NCI-H1092 treated with DMSO at 0.1 percent for 48 hours (cell line): ENCODE measurements at regions not wholly inside any gene's neighbourhood (a gene's known extent, or its start where the extent isn't known, plus 50 kb on each side); places are given as distances from the start of the nearest gene placed in this dataset.

Source experiments
- DNase-seq: peaks from one replicate; lab custom pipeline; 2025; lab: John Stamatoyannopoulos, UW

DNA sequence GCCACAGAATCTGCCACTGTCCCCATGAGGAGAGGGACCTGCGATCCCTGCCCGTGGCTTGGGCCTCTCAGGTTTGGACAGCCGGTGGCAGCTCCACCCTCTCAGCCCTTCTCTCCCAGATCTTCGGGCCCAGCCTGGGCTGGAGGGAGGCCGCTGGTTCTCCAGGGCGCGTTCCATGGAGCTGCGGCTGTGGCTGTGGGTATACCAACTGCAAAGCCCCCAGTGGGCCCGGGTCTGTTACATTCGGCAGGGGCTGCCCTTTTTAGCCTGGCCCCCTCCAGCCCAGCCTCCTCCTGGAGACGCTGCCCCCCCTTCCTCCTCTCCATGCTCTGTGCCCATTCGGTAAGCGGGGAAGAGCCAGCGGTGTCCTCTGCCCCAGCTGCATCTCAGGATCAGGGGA lies 64.7 kb upstream of the ZNF469 start:
- no peak for DNase-seq

DNA sequence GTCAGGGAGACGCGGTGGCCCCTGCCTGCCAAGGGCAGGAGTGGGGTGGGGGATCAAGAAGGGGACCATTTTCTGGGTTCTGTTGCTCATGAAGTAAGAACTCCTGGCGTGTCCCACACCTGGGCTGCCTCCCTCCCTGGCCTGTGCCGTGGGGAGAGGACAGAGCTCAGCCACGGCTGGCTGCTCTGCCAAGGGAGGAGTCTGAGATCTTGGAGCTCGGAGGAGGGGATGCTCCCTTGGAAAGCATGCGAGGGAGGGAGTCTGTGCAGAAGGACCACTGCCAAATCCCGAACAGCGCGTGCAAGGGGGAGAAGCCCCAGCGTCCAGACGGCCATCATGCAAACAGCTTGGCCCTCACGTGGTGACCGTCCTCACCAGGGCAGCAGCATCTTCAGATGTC lies 64.2 kb upstream of the ZNF469 start:
- no peak for DNase-seq

DNA sequence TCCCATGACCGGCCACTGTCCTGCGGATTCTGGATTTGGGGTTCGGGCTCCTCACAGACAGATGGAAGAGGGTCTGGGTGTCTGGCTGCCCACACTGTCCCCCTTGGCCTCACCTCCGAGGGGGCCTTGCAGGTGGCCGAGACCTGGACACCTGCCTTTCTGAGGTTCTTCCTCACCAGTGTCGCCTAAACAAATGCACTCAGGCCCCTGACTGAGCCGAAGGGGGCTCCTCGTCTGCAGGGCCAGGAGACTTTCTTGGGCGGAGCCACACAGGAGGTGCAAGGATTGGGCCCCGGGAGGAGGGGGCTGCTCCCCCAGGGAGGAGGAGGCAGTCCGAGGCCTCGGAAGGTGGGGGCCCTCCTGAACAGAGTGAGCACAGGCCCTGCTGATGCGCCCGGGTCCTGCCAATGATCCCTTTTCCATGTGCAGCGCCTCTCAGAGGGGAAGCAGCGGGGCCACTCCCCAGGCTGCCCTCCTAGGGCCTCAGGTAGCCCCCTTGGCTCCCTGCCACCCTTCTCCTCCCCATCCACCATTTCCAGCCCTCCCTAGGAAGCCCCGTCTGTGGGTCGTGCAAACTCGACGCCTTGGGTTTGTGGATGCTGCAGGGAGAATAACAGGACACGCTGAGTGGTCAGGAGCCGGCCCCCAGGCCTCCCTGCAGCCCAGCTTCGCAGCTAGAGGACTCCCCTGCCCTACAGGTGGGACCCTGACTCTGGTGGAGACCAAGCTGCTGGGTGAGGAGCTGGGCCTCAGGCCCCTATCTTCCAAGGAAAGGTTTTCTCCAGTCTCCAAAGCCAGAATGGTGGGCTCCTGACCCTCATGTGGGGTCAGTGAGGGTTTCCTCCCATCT lies 63.4 kb upstream of the ZNF469 start:
- DNase-seq: no peak

DNA sequence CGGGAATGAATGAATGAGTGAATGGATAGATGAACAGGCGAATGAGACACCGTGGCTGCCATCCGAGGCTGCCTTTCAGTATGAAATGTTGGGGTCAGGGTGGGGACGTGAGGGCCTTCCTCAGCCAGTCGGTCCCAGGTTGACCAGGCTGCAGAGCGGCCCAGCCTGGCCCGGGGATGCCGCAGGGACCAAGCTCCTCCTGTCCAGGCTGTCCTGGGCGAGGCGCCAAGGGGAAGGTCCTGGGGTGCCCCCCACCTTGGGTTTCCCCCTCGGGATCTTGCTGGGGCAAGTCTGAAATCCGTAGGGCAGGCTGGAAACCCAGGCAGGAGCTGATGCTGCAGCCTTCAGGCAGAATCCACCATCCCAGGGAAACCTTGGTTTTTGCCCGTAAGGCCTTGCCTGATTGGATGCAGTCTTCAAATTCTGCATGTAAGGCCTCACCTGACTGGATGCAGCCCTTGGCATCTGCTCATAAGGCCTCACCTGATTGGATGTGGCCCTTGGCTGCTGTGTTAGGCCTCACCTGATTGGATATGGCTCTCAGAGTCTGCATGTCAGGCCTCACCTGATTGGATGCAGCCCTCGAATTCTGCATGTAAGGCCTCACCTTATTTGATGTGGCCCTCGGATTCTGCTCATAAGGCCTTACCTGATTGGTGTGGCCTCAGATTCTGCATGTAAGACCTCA lies 61.7 kb upstream of the ZNF469 start:
- no peak for DNase-seq

DNA sequence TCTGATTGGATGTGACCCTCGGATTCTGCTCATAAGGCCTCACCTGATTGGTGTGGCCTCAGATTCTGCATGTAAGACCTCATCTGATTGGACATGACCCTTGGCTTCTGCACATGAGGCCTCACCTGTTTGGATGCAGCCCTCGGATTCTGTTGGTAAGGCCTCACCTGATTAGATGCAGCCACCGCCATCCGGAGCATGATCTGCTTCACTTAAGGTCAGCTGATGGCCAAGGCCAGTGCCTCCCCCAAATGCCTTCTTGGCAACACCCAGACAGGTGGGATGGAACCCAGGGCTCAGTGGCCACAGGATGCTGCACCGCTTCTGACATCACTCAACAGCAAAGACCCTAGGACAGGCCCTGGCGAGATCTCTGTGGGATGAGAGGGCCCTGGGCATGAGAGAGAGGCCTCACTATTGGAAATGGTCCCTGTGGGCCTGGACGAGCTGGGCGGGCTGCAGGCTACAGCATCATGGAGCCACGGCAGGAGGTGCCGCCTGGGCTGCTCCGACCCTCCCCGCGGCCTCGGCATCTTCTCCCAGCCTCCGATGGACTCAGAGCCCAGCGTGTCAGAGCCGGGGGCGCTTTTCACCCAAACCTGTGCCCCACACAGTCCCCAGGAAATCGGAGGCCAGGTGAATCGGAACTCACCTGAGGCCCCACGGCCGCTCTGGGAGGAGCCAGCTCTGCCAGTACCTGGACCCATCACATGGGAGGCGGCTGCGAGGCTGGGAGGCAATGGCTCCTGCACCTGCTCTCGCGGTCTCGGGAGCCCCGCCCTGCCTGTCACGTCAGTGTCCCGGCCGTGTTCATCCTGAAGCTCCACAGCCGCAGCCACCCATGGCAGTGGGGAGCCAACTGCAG lies 60.9 kb upstream of the ZNF469 start:
- no peak for DNase-seq

DNA sequence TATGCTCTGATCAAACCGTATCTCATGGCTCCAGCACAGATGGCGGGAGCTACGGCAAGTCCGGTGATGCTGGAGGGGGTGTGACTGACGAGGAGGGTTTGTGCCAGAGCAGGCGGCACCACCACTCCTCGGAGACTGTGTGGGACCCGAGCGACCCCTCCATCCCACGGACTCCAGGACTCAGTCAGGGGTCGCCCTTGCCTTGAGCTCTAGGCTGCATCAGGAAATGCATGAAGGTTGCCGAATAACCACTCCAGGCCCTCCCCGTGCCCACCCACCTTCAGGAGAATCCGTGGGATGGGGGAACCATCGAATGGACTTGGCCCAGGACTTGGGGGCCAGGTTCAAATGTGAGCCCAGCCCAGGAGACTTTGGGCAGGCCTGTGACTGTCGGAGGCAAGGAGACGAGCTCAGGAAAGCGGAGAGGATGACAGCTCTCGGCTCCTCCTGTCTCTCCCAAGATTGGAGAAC lies 60.2 kb upstream of the ZNF469 start:
- DNase-seq: no peak

DNA sequence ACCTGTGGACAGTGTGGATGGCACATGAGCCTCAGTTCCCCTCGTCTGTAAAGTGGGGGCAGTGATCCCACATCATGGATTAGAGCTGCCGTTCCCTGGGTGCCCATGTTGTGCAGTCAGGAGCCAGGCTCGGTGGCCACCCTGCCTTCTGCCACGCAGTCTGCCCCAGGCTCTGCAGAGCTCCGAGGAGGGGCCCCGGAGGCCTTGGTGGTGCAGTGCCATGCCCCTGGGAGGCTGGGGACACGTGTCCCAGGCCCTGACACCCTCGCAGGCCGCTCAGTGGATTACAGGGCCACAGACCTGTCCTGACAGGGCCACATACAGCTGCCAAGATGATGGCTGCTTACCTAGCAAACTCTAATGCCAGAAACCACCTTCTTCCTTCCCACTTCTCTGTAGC lies 59.7 kb upstream of the ZNF469 start:
- DNase-seq: no peak

DNA sequence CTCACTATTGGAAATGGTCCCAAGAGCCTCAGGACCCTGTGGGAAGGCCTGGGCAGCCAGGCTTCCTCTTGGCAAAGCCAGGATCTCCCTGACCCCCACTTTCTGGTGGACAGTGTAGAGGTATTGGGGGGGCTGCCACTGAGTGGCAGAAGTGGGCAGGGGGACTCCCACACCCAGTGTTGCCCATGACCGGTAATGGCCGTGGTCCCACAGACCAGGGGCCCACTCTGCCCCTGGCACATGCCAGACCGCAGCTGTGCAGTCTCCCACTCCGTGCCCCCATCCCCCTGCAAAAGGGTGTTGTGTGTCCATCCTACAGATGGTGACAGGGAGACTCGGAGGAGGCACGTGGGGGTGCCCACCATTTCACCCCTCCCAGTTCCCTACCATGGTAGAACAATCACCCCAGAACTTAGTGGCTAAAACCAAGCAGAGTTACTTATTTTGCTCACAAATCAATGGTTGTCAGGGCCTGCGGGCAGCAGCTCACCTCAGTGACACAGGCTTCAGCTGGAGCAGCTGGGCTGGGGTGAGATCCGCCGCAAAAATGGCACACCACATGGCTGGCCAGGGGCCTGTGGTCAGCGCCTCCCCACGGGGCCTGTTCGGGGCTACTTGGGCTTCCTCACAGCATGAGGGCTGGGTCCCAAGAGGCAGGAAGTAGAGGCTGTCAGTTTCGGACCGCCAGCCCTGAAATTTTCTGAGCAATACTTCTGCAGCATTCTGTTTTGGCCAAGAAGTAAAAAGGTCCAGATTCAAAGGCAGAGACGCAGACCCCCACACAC lies 59.0 kb upstream of the ZNF469 start:
- DNase-seq: no peak

DNA sequence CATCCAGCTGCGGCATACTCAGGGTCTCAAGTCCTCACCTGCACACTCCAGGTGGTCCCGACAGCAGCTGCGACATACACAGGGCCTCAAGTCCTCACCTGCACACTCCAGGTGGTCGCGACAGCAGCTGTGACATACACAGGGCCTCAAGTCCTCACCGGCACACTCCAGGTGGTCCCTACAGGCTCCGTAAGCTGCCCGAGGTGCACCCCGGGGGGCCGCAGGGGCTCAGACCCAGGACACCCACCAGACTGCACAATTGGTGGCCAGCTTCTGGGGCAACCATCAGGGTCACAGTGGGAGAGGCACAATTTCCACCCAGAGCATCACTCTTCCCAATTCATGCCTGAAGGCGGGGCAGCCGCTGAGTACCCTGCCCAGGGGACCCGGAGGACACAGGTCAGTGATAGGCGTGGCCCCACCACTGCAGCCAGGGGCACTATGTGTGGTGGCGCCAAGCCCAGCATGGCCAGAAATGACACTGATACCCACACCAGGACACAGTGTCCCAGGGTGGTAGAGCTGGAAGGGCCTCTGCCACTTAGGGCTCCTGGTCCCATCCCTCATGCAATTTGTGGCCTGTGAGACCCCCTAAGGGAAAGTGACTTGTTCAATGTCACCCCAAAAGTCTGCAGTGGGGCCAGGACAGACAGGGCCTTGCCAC lies 57.5 kb upstream of the ZNF469 start:
- no peak for DNase-seq

DNA sequence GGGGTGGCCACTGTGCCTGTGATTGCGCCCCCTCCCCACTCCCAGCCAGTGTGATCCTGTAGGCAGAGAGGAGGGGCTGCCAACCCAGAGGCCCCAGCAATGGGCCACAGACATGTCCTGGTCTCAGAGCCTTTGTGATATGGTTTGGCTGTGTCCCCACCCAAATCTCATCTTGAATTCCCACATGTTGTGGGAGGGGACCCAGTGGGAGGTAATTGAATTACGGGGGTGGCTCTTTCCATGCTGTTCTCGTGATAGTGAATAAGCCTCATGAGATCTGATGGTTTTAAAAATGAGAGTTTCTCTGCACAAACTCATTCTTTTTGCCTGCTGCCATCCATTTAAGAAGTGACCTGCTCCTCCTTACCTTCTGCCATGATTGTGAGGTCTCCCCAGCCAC lies 56.8 kb upstream of the ZNF469 start:
- DNase-seq: no peak

DNA sequence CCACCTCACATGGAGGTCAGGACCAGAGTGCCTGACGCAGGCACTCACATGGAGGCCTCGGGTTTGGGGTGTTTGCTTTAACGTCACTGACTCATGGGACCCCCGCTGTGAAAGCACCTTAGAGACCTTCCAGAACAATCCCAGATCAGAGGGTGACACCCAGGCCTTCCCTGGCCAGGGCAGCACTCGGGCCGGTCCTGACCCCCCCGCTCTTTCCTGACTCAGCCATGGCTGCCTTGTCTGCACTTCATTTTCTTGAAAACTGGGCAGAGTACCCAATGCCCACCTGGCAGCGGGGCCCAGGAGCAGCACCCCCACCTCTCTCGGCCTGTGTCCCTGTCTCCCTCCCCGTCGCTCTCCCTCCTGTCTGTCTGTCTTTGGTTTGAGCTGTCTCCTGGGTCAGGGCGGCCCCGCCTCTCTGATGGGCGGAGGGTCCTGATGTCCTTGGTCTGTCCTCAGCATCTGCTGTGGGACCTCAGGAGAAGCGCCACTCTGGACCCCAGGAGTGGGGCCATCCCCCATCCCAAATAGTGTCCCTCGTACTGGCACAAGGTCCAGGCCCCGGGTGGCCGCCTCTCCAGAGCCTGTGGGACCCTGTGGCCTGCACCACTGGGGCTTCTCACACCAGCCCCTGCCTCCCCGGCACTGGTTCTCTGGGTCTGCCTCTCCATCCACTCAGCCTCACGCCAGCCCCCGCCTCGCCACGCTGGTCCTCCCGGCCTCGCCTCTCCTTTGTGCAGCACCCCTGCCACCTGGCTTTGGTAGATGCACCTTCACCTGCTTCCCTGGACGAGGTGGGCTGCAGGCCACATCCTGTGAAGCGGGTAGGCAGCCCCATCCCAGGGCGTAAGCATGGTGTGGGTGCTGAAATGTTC lies 55.9 kb upstream of the ZNF469 start:
- DNase-seq: no peak

DNA sequence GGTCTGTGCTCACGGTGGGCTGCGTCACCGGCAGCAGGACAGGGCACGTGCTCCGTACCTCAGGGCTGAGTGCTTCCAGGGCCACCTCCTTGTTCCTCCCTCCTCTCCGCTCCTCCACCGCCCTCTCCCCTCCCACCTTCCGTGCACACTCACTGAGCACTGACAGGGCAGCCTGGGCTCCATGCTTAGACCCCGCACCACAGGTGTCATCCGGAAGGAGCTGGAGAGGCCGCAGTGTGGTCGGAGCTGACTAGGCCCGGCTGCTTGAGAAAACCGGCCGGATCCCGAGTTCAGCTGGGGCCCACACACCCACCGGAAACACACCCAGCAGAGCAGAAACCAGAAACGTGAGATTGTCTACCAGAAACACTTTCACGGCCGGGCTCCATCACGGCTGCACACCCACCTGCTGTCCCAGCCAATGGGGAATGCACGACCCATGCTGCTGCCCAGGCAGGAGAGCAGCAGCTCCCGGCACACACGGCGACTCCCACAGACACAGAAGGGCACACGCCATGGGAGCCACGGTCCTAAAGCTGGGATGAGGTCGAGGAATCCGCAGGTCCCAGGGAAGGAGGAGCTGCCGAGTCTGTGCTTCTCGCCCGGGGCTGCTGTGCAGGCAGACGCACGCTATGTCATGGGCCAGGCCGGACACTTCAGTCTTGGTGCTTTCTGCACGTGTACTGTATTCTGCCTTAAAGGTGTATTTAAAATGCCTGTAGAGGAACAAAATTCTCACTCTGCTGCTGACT lies 55.0 kb upstream of the ZNF469 start:
- DNase-seq: no peak

DNA sequence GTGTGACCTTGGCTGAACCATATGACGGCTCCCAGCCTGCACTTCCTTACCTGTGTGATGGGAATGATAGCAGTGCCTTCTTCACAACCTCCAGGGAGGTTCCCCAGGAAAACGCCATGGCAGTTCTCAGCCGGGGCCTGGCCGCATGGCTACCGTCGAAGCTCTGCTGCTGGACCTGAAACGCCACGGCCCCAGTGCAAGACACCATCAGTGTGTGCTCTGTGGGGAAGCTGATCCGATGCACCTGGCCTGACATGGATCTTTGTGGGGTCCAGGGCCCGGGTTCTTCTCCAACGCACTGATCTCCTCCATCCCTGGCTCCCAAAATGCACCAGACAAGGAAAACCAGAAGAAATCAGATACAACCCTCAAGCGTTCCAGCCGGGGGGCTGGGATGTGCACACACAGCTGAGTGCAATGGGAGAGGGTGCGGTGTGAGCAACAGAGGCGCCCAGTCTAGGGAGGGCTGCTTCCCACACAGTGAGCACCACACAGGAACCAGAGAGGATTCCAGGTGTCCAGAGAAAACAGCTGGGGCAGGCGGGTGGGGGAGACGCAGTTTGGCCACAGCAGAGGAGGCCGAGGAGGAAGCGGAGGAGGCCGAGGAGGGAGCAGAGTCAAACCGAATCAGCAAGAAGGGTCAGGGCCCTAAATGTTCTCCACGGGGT lies 54.3 kb upstream of the ZNF469 start:
- no peak for DNase-seq

DNA sequence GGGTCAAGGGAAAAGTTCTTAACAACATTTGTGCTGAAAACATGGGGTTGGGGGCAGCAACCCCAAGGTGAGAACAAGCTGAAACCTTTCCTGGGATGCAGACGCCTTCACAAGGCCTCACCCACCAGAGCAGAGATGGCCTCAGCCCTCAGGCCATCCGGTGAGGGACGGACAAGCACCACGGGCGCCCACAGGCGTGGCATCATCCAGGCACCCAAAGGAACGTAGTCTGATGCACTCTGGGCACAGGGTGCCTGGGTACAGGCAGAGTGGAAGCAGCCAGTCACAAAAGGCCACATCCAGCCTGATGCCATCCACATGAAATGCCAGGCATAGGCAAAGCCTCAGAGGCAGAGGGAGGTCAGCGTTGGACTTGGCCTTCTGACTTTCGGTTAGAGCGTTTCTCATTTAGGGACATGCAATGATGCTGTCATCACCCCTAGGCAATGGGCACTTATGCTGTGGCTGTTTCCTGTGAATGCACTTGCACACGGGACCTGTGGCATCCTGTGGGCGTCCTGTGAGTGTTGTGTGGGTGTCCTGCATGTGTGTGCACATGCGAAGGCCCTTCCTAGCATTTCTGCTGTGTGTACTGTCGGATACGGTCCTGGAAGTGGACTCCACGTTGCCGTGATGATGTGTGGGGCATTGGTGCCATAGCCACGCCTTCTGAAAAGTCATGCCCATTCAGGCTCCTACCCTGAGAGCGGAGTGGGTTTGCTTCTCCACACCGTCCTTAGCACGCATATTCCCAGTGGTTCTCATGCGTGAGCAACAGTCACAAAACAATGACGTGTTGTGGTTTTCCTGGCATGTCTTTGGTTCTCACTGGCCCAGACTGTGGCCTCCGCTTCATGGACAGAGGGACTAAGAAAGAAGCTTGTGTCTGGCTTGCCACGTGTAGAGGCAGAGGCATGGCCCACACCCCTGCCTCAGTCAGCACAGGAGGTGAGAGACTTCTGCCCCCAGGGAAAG lies 52.7 kb upstream of the ZNF469 start:
- DNase-seq: no peak

DNA sequence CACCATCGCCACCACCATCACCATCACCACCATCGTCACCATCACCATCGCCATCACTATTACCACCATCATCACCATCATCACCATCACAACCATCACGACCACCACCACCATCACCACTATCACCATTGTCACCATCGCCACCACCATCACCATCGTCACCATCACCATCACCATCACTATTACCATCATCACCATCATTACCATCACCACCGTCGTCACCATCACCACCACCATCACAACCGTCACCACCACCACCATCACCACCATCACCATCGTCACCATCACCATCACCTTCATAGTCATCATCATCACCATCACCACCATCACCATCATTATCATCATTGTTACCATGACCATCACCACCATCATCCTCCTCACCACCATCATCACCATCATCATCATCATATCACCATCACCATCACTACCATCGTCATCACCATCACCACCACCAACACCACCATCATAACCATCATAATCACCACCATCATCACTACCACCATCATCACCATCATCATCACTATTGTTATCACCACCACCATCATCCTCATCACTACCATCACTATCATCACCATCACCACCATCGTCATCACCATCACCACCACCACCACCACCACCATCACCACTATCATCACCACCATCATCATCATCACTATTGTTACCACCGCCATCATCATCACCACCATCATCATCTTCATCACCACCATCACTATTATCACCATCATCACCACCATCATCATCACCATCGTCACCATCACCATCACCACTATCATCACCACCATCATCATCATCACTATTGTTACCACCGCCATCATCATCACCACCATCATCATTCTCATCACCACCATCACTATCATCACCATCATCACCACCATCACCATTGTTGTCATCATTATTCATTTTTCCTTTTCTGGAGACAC lies 51.5 kb upstream of the ZNF469 start:
- no peak for DNase-seq
